ENCODE measurements at regions not wholly inside any gene's neighbourhood (a gene's known extent, or its start where the extent isn't known, plus 50 kb on each side); places are given as distances from the start of the nearest gene placed in this dataset.

DNA sequence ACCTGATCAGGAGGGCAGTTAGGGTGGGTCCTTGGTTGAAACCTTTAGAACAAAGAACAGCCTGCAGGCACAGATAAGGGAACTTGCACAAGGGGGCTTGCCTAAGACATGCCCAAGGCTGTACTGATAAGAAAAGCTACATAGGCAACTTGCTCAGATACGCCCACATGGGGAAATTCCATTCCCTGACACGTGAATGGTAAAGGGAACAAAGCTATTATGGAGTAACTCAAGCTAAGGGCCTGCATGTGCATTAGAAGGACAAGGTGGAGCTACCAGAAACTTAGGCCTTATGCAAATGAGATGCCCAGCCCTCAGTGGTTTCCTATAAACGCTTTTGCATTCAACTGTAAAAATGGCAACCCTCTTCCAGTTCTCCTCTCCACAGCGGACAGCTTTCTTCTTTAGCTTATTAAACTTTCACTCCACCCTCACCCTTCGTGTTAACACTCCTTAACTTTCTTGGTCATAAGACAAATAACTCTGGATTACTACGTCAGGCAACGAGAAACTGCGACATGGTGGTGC is 1192.1 kb upstream of the CELF2 start:
- TF ChIP-seq, protein P1, sequence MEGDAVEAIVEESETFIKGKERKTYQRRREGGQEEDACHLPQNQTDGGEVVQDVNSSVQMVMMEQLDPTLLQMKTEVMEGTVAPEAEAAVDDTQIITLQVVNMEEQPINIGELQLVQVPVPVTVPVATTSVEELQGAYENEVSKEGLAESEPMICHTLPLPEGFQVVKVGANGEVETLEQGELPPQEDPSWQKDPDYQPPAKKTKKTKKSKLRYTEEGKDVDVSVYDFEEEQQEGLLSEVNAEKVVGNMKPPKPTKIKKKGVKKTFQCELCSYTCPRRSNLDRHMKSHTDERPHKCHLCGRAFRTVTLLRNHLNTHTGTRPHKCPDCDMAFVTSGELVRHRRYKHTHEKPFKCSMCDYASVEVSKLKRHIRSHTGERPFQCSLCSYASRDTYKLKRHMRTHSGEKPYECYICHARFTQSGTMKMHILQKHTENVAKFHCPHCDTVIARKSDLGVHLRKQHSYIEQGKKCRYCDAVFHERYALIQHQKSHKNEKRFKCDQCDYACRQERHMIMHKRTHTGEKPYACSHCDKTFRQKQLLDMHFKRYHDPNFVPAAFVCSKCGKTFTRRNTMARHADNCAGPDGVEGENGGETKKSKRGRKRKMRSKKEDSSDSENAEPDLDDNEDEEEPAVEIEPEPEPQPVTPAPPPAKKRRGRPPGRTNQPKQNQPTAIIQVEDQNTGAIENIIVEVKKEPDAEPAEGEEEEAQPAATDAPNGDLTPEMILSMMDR (IDR thresholded peaks at IDR 0.05), result no peak
- no peak for TF ChIP-seq POLR2A (IDR thresholded peaks at IDR 0.05)
- TF ChIP-seq POLR2AphosphoS5 (IDR thresholded peaks at IDR 0.05; ENCODE audit: insufficient read depth in 1 of 2, low read depth in 1 of 2), result no peak
